Osteoblast (primary cell): ENCODE measurements at regions not wholly inside any gene's neighbourhood (a gene's known extent, or its start where the extent isn't known, plus 50 kb on each side); places are given as distances from the start of the nearest gene placed in this dataset.

Source experiments
- DNase-seq: peaks from one replicate; pipeline ENCODE4 v3.0.0; 2011; ENCODE audit warnings: low spot score, mixed read lengths; ENCODE audit not compliant: insufficient read length; ENCODE audit errors: missing footprints
- H2AFZ ChIP-seq: 2 replicates; pipeline ENCODE4 v1.6.0; 2011; ENCODE audit warnings: mild to moderate bottlenecking, low read length
- H3K27ac ChIP-seq: 2 replicates; pipeline ENCODE4 v1.5.1; 2011; ENCODE audit warnings: mild to moderate bottlenecking, low read depth, low read length, moderate library complexity
- H3K27me3 ChIP-seq: 2 replicates; pipeline ENCODE4 v1.6.0; 2012; ENCODE audit warnings: mild to moderate bottlenecking, control low read depth, inconsistent platforms, low read length, moderate library complexity; ENCODE audit not compliant: insufficient read depth
- H3K36me3 ChIP-seq: 2 replicates; pipeline ENCODE4 v1.5.1; 2011; ENCODE audit warnings: mild to moderate bottlenecking, low read length, control low read depth, moderate library complexity; ENCODE audit not compliant: insufficient read depth
- H3K4me1 ChIP-seq: 2 replicates; pipeline ENCODE4 v1.5.1; 2011; ENCODE audit warnings: mild to moderate bottlenecking, low read length, control low read depth, moderate library complexity; ENCODE audit not compliant: insufficient read depth
- H3K4me2 ChIP-seq: 2 replicates; pipeline ENCODE4 v1.6.0; 2011; ENCODE audit warnings: mild to moderate bottlenecking, low read length; ENCODE audit not compliant: insufficient read depth
- H3K4me3 ChIP-seq: fragments of 200-600 bp; sonication (generic); 3 replicates; pipeline ENCODE4 v1.5.1; 2012; ENCODE audit warnings: mild to moderate bottlenecking, low read length, inconsistent platforms; ENCODE audit not compliant: insufficient read depth
- H3K79me2 ChIP-seq: 2 replicates; pipeline ENCODE4 v1.6.0; 2012; ENCODE audit warnings: mild to moderate bottlenecking, low read length, control low read depth, inconsistent platforms; ENCODE audit not compliant: insufficient read depth
- H3K9me3 ChIP-seq: 2 replicates; pipeline ENCODE4 v1.5.1; 2011; ENCODE audit warnings: low read depth, low read length, control low read depth
- H4K20me1 ChIP-seq: 2 replicates; pipeline ENCODE4 v1.6.0; 2012; ENCODE audit warnings: mild to moderate bottlenecking, low read length, control low read depth; ENCODE audit not compliant: insufficient read depth
- CTCF ChIP-seq: IDR thresholded peaks from 2 replicates; pipeline ENCODE4 v1.5.1; 2011; ENCODE audit warnings: mild to moderate bottlenecking, low read depth, low read length, moderate library complexity; ENCODE audit errors: extremely low read depth

DNA sequence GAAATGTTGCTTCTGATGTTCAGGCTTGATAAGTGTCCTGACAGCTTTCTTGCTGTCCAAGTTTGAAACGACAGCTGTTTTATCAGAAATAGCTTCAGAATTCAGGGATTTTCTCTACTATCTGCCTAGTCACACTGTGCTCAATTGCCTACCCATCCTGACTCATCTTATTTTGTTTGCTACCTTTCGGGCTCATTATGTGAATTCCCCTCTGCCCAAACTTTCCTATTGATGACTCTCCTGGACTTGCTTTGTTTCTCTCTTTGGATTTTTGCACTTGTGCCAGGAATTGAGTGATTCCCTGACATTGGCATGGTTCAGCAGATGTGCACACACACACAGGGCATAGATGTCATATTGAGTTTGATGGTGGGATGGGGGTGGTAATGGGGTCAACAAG is 1052.6 kb upstream of the PIK3C3 start:
- no peak overlapping the region for H2AFZ ChIP-seq
- H3K4me3 ChIP-seq = no peak overlapping the region
- H3K36me3 ChIP-seq = no peaks in the 10 kb centered on the region
- no peaks in the 10 kb centered on the region for H3K79me2 ChIP-seq
- no peak for DNase-seq
- no peaks in the 10 kb centered on the region for H3K4me1 ChIP-seq
- H4K20me1 ChIP-seq = no peaks in the 10 kb centered on the region
- H3K4me2 ChIP-seq = no peak overlapping the region
- H3K27ac ChIP-seq = no peak overlapping the region
- H3K9me3 ChIP-seq = no peaks in the 10 kb centered on the region
- H3K27me3 ChIP-seq = no peaks in the 10 kb centered on the region
- TF ChIP-seq CTCF = no peak

GRCh38 chr18:40897884-40898283 is 1057.2 kb upstream of the PIK3C3 start:
- Histone ChIP-seq H2AFZ (no peak overlapping the region), H3K36me3 (no peaks in the 10 kb centered on the region), H3K9me3 (no peaks in the 10 kb centered on the region), H3K79me2 (no peaks in the 10 kb centered on the region), H3K27ac (no peak overlapping the region), H4K20me1 (no peaks in the 10 kb centered on the region), H3K4me2 (no peak overlapping the region), H3K4me1 (no peaks in the 10 kb centered on the region), H3K27me3 (no peaks in the 10 kb centered on the region), H3K4me3 (no peak overlapping the region)
- TF ChIP-seq CTCF = no peak
- no peak for DNase-seq

DNA sequence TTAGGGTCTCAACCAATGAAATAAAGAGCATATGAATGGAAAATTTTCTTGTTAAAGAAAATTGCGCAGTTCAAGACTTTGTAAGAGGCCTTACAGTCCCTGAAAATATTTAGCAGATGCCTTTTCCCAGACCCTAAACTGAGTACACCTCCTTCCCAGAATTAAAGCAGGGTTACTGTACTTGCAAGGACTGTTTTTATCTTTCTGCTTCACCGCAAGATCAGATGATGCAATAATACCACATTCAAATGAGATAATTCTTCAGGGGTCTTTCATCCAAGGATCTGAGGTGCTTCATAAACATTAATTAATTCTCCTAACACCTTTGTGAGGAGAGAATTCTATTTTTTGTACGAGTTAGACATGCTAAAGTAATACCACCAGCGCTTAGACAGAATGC is 1071.8 kb upstream of the PIK3C3 start:
- H4K20me1 ChIP-seq = no peaks in the 10 kb centered on the region
- no peaks in the 10 kb centered on the region for H3K27me3 ChIP-seq
- no peaks in the 10 kb centered on the region for H3K9me3 ChIP-seq
- H3K4me2 ChIP-seq = no peak overlapping the region
- H2AFZ ChIP-seq = no peak overlapping the region
- H3K79me2 ChIP-seq = no peaks in the 10 kb centered on the region
- no peak overlapping the region for H3K27ac ChIP-seq
- H3K36me3 ChIP-seq = no peaks in the 10 kb centered on the region
- DNase-seq = no peak
- no peaks in the 10 kb centered on the region for H3K4me1 ChIP-seq
- no peak for TF ChIP-seq CTCF
- no peak overlapping the region for H3K4me3 ChIP-seq

DNA sequence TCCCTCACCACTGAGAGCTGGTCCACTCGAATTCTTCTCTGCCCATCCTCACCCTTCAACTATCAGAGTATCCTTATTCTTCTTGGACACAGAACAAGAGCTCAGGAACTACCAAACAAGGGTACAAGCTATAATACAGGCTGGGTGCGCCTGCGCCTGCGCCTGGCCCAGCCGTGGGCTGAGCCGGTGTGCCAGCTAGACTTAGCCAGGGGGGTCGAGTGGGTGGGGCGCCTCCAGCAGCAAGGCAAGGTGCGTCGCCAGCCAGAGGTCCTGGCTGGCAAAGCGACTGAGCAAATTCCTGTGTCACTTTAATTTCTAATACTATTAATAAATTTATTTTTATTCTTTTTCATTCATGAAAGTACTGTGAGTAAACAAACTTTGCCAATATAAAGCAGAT is 1072.6 kb upstream of the PIK3C3 start:
- Histone ChIP-seq H3K9me3 (no peaks in the 10 kb centered on the region), H3K4me3 (no peak overlapping the region), H4K20me1 (no peaks in the 10 kb centered on the region), H3K4me1 (no peaks in the 10 kb centered on the region), H3K79me2 (no peaks in the 10 kb centered on the region), H3K36me3 (no peaks in the 10 kb centered on the region), H3K4me2 (no peak overlapping the region), H2AFZ (no peak overlapping the region), H3K27ac (no peak overlapping the region), H3K27me3 (no peaks in the 10 kb centered on the region)
- no peak for DNase-seq
- no peak for TF ChIP-seq CTCF
